GM06990 (cell line): ENCODE measurements at regions not wholly inside any gene's neighbourhood (a gene's known extent, or its start where the extent isn't known, plus 50 kb on each side); places are given as distances from the start of the nearest gene placed in this dataset.

Experiments
- DNase-seq: peaks from one replicate; pipeline ENCODE4 v3.0.0-alpha.2; 2011; ENCODE audit not compliant: insufficient read length; ENCODE audit errors: extremely low read depth
- H3K27me3 ChIP-seq: replicated peaks from 2 replicates; pipeline ENCODE4 v1.6.0; 2011; ENCODE audit warnings: low read length; ENCODE audit not compliant: control insufficient read depth, insufficient read depth
- H3K36me3 ChIP-seq: 2 replicates; pipeline ENCODE4 v1.5.1; 2011; ENCODE audit warnings: low read length; ENCODE audit not compliant: control insufficient read depth, insufficient read depth
- H3K4me3 ChIP-seq: replicated peaks from 2 replicates; pipeline ENCODE4 v1.5.1; 2011; ENCODE audit warnings: low read depth, mild to moderate bottlenecking, control low read depth, low read length
- TF ChIP-seq, protein P1 (sequence below): IDR thresholded peaks from 2 replicates; pipeline ENCODE4 v1.5.1; 2011; ENCODE audit warnings: low read length, control low read depth, mild to moderate bottlenecking, inconsistent platforms; ENCODE audit not compliant: insufficient read depth, poor library complexity, severe bottlenecking

DNA sequence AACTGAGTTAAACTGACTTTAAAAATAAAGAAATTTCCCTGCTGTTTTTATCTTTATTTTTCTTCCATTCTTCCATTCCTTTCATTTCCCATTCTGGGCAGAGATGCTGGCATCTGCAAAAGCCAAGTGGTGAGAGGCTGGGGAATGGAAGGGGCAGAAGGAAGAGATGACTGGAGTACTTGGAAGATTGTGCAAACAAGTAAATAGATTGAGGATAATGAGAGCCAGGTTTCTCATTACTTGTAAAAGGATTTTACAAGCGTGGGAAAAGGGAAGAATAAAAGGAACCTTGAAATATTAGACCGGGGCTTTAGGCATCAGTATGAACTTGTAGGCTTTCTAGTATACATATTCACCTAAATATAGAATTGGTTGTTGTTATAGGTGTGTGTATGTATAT lies 341.2 kb downstream of the CAAP1 start:
- H3K4me3 ChIP-seq, result no peak overlapping the region
- no peaks in the 10 kb centered on the region for H3K27me3 ChIP-seq
- no peak for DNase-seq
- no peaks in the 10 kb centered on the region for H3K36me3 ChIP-seq
- TF ChIP-seq, protein P1, sequence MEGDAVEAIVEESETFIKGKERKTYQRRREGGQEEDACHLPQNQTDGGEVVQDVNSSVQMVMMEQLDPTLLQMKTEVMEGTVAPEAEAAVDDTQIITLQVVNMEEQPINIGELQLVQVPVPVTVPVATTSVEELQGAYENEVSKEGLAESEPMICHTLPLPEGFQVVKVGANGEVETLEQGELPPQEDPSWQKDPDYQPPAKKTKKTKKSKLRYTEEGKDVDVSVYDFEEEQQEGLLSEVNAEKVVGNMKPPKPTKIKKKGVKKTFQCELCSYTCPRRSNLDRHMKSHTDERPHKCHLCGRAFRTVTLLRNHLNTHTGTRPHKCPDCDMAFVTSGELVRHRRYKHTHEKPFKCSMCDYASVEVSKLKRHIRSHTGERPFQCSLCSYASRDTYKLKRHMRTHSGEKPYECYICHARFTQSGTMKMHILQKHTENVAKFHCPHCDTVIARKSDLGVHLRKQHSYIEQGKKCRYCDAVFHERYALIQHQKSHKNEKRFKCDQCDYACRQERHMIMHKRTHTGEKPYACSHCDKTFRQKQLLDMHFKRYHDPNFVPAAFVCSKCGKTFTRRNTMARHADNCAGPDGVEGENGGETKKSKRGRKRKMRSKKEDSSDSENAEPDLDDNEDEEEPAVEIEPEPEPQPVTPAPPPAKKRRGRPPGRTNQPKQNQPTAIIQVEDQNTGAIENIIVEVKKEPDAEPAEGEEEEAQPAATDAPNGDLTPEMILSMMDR, result no peak

DNA sequence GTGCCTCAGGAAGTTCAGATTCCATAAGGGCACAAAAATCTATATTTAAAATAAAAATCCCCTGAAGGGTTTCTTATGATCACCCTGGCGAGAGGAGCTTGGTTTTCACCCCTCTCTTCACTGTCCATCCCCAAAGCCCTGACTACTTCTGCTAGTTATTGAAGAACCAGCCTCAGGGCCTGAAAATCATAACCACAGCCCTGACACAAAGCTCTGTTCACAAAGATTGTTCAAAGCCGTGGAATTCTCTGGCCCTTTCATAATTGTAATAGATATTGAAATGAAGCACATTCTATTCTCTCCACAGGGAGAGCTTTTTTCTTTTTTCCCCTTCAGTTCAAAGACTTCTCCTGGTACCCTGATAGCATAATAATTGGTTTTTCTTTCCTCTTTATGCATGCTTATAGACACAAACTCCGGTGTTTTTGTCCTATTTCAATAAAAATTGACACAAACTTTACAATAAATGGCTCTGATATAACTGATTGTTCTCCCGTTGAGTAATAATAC lies 343.8 kb downstream of the CAAP1 start:
- Histone ChIP-seq H3K4me3 (no peak overlapping the region), H3K36me3 (no peaks in the 10 kb centered on the region), H3K27me3 (no peaks in the 10 kb centered on the region)
- DNase-seq, result no peak
- TF ChIP-seq, protein P1, result no peak

DNA sequence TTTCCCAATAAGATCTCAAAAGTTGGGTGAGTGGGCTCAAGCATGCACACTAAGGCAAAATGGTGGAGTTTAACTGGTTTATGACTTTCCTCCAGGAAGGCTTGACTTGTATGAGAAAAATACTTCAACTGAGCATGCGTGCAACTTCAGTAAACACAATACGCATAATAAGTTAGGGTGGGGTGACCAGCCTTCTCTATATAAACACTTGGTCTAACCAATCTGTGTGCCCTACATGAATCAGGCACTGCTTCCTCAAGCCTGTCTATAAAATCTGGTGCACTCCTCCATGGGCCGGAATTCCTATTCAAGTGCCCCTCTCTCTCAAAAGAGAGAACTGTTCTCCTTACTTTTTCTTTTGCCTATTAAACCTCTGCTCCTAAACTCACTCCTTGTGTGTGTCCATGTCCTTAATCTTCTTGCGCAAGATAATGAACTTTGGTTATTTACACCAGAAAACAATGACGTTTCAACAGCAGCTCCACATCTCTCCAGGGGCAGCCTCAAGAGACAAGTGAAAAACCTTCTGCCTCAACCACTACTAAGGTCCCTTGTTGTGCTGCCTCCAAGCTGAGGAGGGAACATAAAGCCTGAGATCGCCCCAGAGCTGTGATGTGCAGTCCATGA lies 352.6 kb downstream of the CAAP1 start:
- no peak for DNase-seq
- TF ChIP-seq, protein P1, result no peak
- Histone ChIP-seq H3K36me3 (no peaks in the 10 kb centered on the region), H3K27me3 (no peaks in the 10 kb centered on the region), H3K4me3 (no peak overlapping the region)

DNA sequence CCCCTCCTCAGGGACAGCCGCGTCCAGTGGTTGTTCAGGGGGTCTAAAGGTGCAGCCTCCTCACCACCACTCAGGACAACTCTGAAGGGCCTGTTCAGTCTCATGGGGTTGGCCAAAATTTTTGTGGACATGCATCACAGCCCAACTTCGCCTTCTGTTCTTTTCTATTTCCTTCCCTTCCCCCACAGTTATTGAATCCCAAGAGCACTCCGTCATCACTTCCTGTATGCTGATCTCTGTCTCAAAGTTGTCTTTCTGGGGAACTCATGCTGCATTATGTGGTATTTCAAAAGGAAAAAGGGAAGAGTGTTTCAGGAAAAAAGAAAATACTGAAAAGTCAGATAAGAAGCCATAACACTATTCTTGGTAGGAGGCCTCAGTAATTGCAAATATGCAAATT lies 355.4 kb downstream of the CAAP1 start:
- Histone ChIP-seq H3K27me3 (no peaks in the 10 kb centered on the region), H3K36me3 (no peaks in the 10 kb centered on the region), H3K4me3 (no peak overlapping the region)
- TF ChIP-seq, protein P1, result no peak
- no peak for DNase-seq

DNA sequence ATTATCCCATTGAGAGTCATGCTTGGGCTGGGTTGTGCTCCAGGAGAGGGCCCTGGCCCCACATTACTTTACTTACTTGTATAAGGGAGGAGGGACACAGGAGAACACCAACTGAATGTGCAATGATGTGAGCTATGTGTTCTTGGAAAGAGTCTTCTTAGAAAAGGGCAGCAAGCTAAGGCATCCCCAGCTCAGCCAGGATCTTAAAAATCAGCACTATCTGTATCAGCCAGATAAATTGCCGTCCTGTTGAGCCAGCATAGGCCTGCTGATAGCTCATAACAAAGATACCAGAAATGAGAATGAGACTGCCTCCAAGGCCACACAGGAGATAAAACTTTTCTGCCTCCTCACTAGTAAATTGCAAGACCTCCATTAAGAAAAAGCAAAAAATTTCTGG lies 357.5 kb downstream of the CAAP1 start:
- Histone ChIP-seq H3K27me3 (no peaks in the 10 kb centered on the region), H3K36me3 (no peaks in the 10 kb centered on the region), H3K4me3 (no peak overlapping the region)
- no peak for DNase-seq
- TF ChIP-seq, protein P1, result no peak

DNA sequence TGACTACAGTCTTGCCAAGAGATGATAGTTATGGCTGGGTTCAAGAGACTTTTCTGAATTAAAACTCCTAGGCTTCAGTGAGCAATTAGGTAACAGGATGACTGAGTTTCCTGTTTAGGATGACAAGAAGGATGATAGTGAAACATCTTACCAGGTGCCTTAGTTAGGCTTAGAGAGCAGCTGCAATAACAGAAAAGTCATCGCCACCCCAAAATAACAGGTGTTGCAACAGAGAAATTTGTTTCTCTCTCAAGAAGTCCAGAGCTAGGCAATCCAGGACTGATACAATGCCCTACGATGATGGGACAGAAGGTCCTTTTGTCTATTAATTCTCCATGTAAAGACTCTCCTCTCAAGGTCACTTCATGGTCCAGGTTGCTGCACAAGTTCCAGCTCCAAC lies 361.8 kb downstream of the CAAP1 start:
- TF ChIP-seq, protein P1, result no peak
- no peak for DNase-seq
- no peak overlapping the region for H3K4me3 ChIP-seq

More for the DNA sequence above, 361.8 kb downstream of the CAAP1 start:
- no peaks in the 10 kb centered on the region for H3K36me3 ChIP-seq
- H3K27me3 ChIP-seq, result no peaks in the 10 kb centered on the region
